ACHN (cell line): ENCODE measurements at regions not wholly inside any gene's neighbourhood (a gene's known extent, or its start where the extent isn't known, plus 50 kb on each side); places are given as distances from the start of the nearest gene placed in this dataset.
"Not testable (repeated sequence)": the region's sequence is repeated elsewhere in the genome, so short reads cannot be mapped to it uniquely, and the experiment has no call there.

Experiments
- DNase-seq: peaks from one replicate; pipeline ENCODE4 v3.0.0-alpha.2; 2015
- in situ Hi-C: cut with HindIII; loops from 2 replicates; pipeline ENCODE4 v1.10.0; 2017; ENCODE audit warnings: low sequenced_read_pairs, low pct_ligation_motif_present, low pct_unique_long_range_greater_than_20kb

GRCh38 chr3:78506061-78506460 is 1261.7 kb downstream of the ROBO1 start:
- in situ Hi-C loops = no loop called here
- DNase-seq = no peak

- in situ Hi-C loops = no loop called here
These were observed 1261.1 kb downstream of the ROBO1 start for GRCh38 chr3:78506581-78507195.

GRCh38 chr3:78507196-78507984 is 1260.4 kb downstream of the ROBO1 start:
- in situ Hi-C loops = no loop called here
- no peak for DNase-seq

More at GRCh38 chr3:78506581-78507195, 1261.1 kb downstream of the ROBO1 start:
- no peak for DNase-seq

GRCh38 chr3:78511840-78512239 is 1256.0 kb downstream of the ROBO1 start:
- in situ Hi-C loops = no loop called here
- no peak for DNase-seq

- DNase-seq, in situ Hi-C loops: not testable (repeated sequence)
These were observed 1255.0 kb downstream of the ROBO1 start for GRCh38 chr3:78512786-78513185.

- in situ Hi-C loops = no loop called here
- DNase-seq = no peak
These were observed 1251.4 kb downstream of the ROBO1 start for GRCh38 chr3:78516437-78516836.

GRCh38 chr3:78516937-78517336 is 1250.9 kb downstream of the ROBO1 start:
- no peak for DNase-seq
- in situ Hi-C loops = no loop called here

GRCh38 chr3:78517965-78518364 is 1249.8 kb downstream of the ROBO1 start:
- in situ Hi-C loops = no loop called here
- DNase-seq = no peak

- DNase-seq = no peak
- in situ Hi-C loops = no loop called here
These were observed 1248.5 kb downstream of the ROBO1 start for GRCh38 chr3:78519281-78519680.

GRCh38 chr3:78529601-78530000 is 1238.2 kb downstream of the ROBO1 start:
- in situ Hi-C loops = no loop called here
- no peak for DNase-seq

- in situ Hi-C loops = no loop called here
- no peak for DNase-seq
These were observed 1227.3 kb downstream of the ROBO1 start for GRCh38 chr3:78540485-78540884.

- in situ Hi-C loops = no loop called here
- DNase-seq = no peak
These were observed 1222.0 kb downstream of the ROBO1 start for GRCh38 chr3:78545827-78546226.
